ENCODE measurements at regions not wholly inside any gene's neighbourhood (a gene's known extent, or its start where the extent isn't known, plus 50 kb on each side); places are given as distances from the start of the nearest gene placed in this dataset.

DNA sequence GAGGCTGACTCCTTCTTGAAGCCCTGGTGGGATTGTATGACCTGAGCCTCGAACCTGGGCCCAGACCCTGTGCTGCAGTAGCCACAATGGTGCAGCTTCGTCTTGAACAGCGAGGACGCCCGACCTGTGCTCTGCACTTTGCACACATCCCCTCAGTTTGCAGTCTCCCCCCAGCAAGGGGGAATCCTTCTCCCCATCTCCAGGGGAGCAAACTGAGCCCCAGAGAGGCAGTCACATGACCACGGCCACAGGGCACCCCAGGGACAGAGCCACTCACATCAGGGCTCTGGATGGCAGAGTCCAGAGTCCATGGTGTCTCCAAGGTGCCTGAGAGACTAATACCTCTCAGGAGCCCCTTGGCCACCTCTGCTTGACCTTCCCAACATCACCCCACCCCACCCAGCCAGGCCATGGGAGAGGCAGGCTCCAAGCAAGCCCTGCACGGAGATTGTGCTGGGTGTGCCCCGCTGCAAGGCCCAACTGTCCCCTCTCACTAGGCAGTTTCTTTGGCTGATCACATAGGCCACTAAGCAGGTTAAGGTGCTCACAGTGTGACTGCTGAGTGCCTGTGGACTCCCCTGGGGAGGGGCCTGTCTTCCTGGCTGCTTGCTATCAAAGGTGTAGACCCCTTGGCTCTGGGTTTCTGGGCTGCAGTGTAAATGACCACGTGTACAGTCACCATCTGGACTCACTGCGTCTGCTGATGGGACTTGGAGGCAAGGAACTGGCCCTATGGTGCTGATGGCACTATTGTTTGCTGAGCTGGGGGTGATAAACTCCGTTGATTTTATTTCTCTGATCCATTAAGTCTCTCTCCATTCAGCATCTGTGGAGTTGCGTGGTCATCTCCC, 398.1 kb downstream of the MATN1 start:
- DNase-seq = no peak

GRCh38 chr1:30324251-30325084, 398.9 kb downstream of the MATN1 start:
- DNase-seq = no peak

GRCh38 chr1:30323841-30324240, 399.5 kb downstream of the MATN1 start:
- DNase-seq = no peak

GRCh38 chr1:30323352-30323751, 400.0 kb downstream of the MATN1 start:
- DNase-seq = no peak

DNA sequence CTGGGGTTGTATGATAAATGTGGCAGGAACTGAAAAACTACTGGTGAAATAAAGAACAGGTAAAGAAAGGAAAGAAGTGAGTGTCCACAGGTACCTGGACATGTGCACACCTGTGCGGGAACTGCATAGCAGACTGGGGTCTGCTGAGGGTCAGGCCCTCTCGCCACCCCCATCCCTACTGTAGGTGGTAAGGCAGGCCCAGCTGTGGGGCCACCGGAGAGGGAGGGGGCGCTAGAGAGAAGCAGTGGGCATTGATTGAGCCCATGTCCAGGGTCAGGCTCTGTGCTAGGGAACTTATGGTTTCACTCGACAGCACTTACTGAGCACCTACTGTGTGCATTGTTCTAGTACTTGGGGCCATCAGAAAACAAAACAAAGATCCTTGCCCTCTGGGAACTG, 400.5 kb downstream of the MATN1 start:
- DNase-seq = no peak

DNA sequence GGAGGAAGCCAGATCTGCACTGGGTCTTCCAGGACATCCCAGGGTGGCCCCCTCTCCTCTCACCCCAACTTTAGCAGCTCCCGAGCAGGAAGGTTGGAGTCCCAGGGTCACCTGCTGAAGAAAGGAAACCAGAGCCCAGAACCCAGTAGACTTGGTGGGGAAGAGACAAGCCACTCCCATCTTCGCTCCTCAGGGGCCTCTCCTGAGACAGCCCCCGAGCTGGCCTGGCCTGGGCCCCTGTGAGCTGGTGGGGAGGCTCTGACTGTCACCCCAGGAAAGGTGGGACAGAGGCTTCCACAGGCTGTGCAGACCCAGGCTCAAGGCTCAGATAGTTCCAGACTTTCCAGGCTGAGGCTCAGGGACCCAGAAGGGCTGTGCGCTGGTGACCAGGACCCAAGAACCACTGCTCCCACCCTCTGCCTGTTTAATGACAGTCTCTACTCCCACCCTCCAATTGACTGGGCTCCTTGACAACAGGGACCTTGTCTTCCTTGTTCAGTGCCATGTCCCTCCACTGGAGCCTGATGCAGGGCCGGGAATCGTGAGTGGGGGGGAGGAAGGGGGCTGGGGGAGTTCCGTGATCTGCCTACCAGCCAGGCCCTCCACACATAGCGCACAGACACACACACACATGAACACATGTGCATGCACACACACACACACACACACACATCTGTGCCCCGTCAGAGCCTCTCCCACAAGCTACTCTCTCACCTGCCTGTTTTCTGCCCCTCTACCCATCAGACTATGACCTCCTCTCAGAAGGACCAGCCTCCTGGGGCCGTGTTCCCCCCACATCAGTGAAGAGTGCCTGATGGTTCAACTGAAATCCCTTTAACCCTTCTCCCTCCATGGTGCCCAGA, 401.2 kb downstream of the MATN1 start:
- no peak for DNase-seq

- DNase-seq = no peak
These were observed 402.0 kb downstream of the MATN1 start for GRCh38 chr1:30321246-30321910.

- DNase-seq = no peak
These were observed 402.8 kb downstream of the MATN1 start for GRCh38 chr1:30320581-30320890.

- DNase-seq = no peak
These were observed 403.4 kb downstream of the MATN1 start for GRCh38 chr1:30319765-30320580.

GRCh38 chr1:30318864-30319718, 404.3 kb downstream of the MATN1 start:
- no peak for DNase-seq

DNA sequence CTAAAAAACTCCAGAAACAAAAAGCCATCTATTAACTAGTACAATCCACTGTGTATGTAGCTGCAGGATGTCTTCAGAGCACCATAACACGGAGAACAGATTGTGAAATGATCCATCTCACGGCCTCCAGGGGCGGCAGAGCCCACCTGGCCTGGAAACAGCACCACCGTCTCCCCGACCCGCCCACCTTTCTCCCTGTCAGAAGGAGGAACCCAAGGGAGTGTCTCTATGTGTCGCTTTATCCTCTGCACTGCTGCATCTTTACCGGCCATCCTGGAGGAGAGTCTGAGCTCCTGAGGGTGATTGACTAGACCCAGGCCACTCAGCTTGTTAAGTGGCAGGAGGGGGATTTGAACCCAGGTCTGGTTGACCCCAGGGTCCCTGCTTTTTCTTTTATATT, 405.0 kb downstream of the MATN1 start:
- DNase-seq = no peak

DNA sequence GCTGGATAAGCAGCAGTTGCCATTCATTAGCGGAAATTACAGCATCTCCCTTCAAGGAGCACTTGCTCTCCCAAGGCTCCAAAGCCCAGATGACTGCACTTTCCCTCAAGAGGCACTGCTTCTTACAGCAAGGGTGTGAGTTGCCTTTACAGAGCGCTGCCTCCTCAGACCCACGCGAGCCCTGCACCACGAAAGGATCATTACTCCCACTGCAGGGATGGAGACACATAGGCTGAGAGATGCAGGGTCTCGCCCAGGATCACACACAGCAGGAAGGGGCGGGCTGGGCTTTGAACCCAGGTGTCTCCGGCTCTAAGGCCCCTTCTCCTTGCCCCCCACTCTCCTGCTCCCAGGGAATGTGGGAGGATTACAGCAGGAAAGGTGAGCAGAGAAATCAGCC, 405.5 kb downstream of the MATN1 start:
- no peak for DNase-seq

- no peak for DNase-seq
These were observed 407.3 kb downstream of the MATN1 start for GRCh38 chr1:30316056-30316455.

- no peak for DNase-seq
These were observed 408.0 kb downstream of the MATN1 start for GRCh38 chr1:30315185-30315960.

- no peak for DNase-seq
These were observed 408.8 kb downstream of the MATN1 start for GRCh38 chr1:30314591-30314990.

GRCh38 chr1:30313584-30313983, 409.8 kb downstream of the MATN1 start:
- no peak for DNase-seq

DNA sequence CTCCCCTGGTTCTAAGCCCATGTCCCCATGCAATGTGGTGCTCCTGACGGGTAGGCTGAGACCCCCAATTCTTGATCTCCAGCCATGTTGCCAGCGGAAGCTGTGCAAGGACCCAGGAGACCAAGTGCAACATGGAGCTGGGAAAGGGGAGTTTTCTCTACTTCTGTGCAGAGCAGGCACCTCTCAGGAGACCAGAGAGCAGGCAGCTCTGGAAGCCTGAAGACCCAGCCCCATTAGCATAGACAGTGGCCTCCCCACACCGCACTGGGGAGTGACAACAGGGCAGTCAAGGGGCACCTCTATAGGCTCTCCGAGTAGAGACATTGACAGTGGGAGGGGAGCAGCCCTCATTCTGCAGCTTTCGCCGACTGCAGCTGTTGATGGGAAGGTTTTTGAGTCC, 410.2 kb downstream of the MATN1 start:
- DNase-seq = no peak

DNA sequence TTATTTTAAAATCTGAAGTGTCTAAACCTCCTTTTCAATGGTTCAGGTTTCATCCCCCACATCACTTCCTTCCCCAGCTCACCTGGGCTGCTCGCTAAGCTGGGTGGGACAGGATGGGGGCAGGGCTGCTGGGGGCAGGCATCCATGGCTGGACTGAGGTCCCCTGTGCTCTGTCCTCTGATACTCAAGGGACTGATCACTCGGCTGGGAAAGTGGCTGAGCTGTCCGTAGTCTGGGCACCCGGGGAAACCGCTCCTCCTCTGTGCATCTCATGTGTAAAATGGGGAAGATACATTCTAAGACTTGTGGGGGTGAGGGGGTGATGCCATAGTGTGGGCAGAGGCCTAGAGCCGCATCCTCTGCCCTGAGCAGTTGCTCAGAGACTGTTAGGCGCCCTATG, 411.2 kb downstream of the MATN1 start:
- no peak for DNase-seq

GRCh38 chr1:30311749-30312148, 411.6 kb downstream of the MATN1 start:
- DNase-seq = no peak
